Muscle layer of colon (tissue), 2 donors: ENCODE measurements at regions not wholly inside any gene's neighbourhood (a gene's known extent, or its start where the extent isn't known, plus 50 kb on each side); places are given as distances from the start of the nearest gene placed in this dataset.

Experiments
- H3K27ac ChIP-seq: one replicate; pipeline ENCODE4 v1.7.0; 2013; ENCODE audit warnings: low read depth, mild to moderate bottlenecking, low read length, moderate library complexity
- H3K27me3 ChIP-seq, 2 donors: one replicate each; pipeline ENCODE4 v1.7.0; 2013; ENCODE audit warnings: low read length in 2 of 2, mild to moderate bottlenecking in 2 of 2; ENCODE audit not compliant: insufficient read depth in 2 of 2, control insufficient read depth in 1 of 2
- H3K36me3 ChIP-seq: one replicate; pipeline ENCODE4 v1.7.0; 2013; ENCODE audit warnings: mild to moderate bottlenecking, low read length; ENCODE audit not compliant: insufficient read depth
- H3K4me1 ChIP-seq: one replicate; pipeline ENCODE4 v1.7.0; 2013; ENCODE audit warnings: mild to moderate bottlenecking, low read length; ENCODE audit not compliant: insufficient read depth
- H3K4me3 ChIP-seq, 2 donors: one replicate each; pipeline ENCODE4 v1.7.0; 2013; ENCODE audit warnings: low read length in 2 of 2, low read depth in 1 of 2, mild to moderate bottlenecking in 1 of 2, moderate library complexity in 1 of 2
- H3K9ac ChIP-seq: one replicate; pipeline ENCODE4 v1.7.0; 2013; ENCODE audit warnings: low read length
- H3K9me3 ChIP-seq: one replicate; pipeline ENCODE4 v1.7.0; 2013; ENCODE audit warnings: mild to moderate bottlenecking, low read length
- donor health status: abdominal sarcoma.
- donor health status: Adenocarcinoma of cecum.

- Histone ChIP-seq H3K36me3 (no peaks in the 10 kb centered on the region), H3K9me3 (no peaks in the 10 kb centered on the region), H3K9ac (no peak overlapping the region), H3K27ac (no peak overlapping the region), H3K27me3 (no peaks in the 10 kb centered on the region), H3K4me3 (no peak overlapping the region), H3K4me1 (no peaks in the 10 kb centered on the region)
Measured at GRCh38 chr6:126824226-126824625, 294.2 kb upstream of the RSPO3 start.

GRCh38 chr6:126824815-126825214 lies 293.7 kb upstream of the RSPO3 start:
- H3K9ac ChIP-seq = no peak overlapping the region
- no peaks in the 10 kb centered on the region for H3K4me1 ChIP-seq
- H3K27ac ChIP-seq = no peak overlapping the region
- H3K27me3 ChIP-seq = no peaks in the 10 kb centered on the region
- no peaks in the 10 kb centered on the region for H3K36me3 ChIP-seq
- H3K9me3 ChIP-seq = no peaks in the 10 kb centered on the region
- no peak overlapping the region for H3K4me3 ChIP-seq

- no peak overlapping the region for H3K4me3 ChIP-seq
- H3K4me1 ChIP-seq = no peaks in the 10 kb centered on the region
- no peaks in the 10 kb centered on the region for H3K36me3 ChIP-seq
- H3K27me3 ChIP-seq = no peaks in the 10 kb centered on the region
- H3K27ac ChIP-seq = no peak overlapping the region
- H3K9ac ChIP-seq = no peak overlapping the region
- H3K9me3 ChIP-seq = no peaks in the 10 kb centered on the region
Measured at GRCh38 chr6:126826166-126826714, 292.2 kb upstream of the RSPO3 start.

- H3K9ac ChIP-seq = no peak overlapping the region
- no peak overlapping the region for H3K4me3 ChIP-seq
- no peaks in the 10 kb centered on the region for H3K4me1 ChIP-seq
- no peak overlapping the region for H3K27ac ChIP-seq
- H3K36me3 ChIP-seq = no peaks in the 10 kb centered on the region
- H3K27me3 ChIP-seq = no peaks in the 10 kb centered on the region
- H3K9me3 ChIP-seq = no peaks in the 10 kb centered on the region
Measured at GRCh38 chr6:126831461-126831860, 287.0 kb upstream of the RSPO3 start.

GRCh38 chr6:126842769-126843168 lies 275.7 kb upstream of the RSPO3 start:
- H3K27me3 ChIP-seq = no peaks in the 10 kb centered on the region
- H3K4me3 ChIP-seq = no peak overlapping the region
- no peak overlapping the region for H3K27ac ChIP-seq
- H3K9ac ChIP-seq = no peak overlapping the region
- H3K9me3 ChIP-seq = no peaks in the 10 kb centered on the region
- H3K4me1 ChIP-seq = no peaks in the 10 kb centered on the region
- H3K36me3 ChIP-seq = no peaks in the 10 kb centered on the region

GRCh38 chr6:126848119-126848518 lies 270.4 kb upstream of the RSPO3 start:
- H3K9ac ChIP-seq = no peak overlapping the region
- H3K36me3 ChIP-seq = no peaks in the 10 kb centered on the region

GRCh38 chr6:126867641-126868040 lies 250.8 kb upstream of the RSPO3 start:
- Histone ChIP-seq H3K9me3 (no peaks in the 10 kb centered on the region), H3K4me1 (no peaks in the 10 kb centered on the region), H3K27ac (no peak overlapping the region), H3K9ac (no peak overlapping the region), H3K36me3 (no peaks in the 10 kb centered on the region), H3K27me3 (no peaks in the 10 kb centered on the region), H3K4me3 (no peak overlapping the region)

More at GRCh38 chr6:126848119-126848518, 270.4 kb upstream of the RSPO3 start:
- H3K4me1 ChIP-seq = no peaks in the 10 kb centered on the region
- no peak overlapping the region for H3K4me3 ChIP-seq
- no peak overlapping the region for H3K27ac ChIP-seq
- H3K9me3 ChIP-seq = no peaks in the 10 kb centered on the region
- no peaks in the 10 kb centered on the region for H3K27me3 ChIP-seq

- Histone ChIP-seq H3K36me3 (no peaks in the 10 kb centered on the region), H3K4me1 (no peaks in the 10 kb centered on the region), H3K27ac (no peak overlapping the region), H3K27me3 (no peaks in the 10 kb centered on the region), H3K9me3 (no peaks in the 10 kb centered on the region), H3K4me3 (no peak overlapping the region), H3K9ac (no peak overlapping the region)
Measured at GRCh38 chr6:126873351-126873750, 245.1 kb upstream of the RSPO3 start.

- Histone ChIP-seq H3K4me3 (no peak overlapping the region), H3K27me3 (no peaks in the 10 kb centered on the region)
Measured at GRCh38 chr6:126873791-126874190, 244.7 kb upstream of the RSPO3 start.

GRCh38 chr6:126876446-126876845 lies 242.0 kb upstream of the RSPO3 start:
- Histone ChIP-seq H3K4me1 (no peaks in the 10 kb centered on the region), H3K27ac (no peak overlapping the region), H3K9me3 (no peaks in the 10 kb centered on the region)

More at GRCh38 chr6:126873791-126874190, 244.7 kb upstream of the RSPO3 start:
- Histone ChIP-seq H3K27ac (no peak overlapping the region), H3K4me1 (no peaks in the 10 kb centered on the region), H3K36me3 (no peaks in the 10 kb centered on the region), H3K9ac (no peak overlapping the region), H3K9me3 (no peaks in the 10 kb centered on the region)

GRCh38 chr6:126880964-126881363 lies 237.5 kb upstream of the RSPO3 start:
- no peak overlapping the region for H3K4me3 ChIP-seq
- H3K27ac ChIP-seq = no peak overlapping the region
- no peaks in the 10 kb centered on the region for H3K36me3 ChIP-seq

More at GRCh38 chr6:126876446-126876845, 242.0 kb upstream of the RSPO3 start:
- H3K9ac ChIP-seq = no peak overlapping the region
- H3K36me3 ChIP-seq = no peaks in the 10 kb centered on the region
- H3K27me3 ChIP-seq = no peaks in the 10 kb centered on the region
- no peak overlapping the region for H3K4me3 ChIP-seq

GRCh38 chr6:126886106-126886505 lies 232.4 kb upstream of the RSPO3 start:
- Histone ChIP-seq H3K36me3 (no peaks in the 10 kb centered on the region), H3K4me1 (no peaks in the 10 kb centered on the region), H3K9ac (no peak overlapping the region), H3K4me3 (no peak overlapping the region), H3K27me3 (no peaks in the 10 kb centered on the region), H3K27ac (no peak overlapping the region), H3K9me3 (no peaks in the 10 kb centered on the region)

More at GRCh38 chr6:126880964-126881363, 237.5 kb upstream of the RSPO3 start:
- no peak overlapping the region for H3K9ac ChIP-seq
- no peaks in the 10 kb centered on the region for H3K4me1 ChIP-seq
- H3K27me3 ChIP-seq = no peaks in the 10 kb centered on the region
- no peaks in the 10 kb centered on the region for H3K9me3 ChIP-seq
